ENCODE measurements at regions not wholly inside any gene's neighbourhood (a gene's known extent, or its start where the extent isn't known, plus 50 kb on each side); places are given as distances from the start of the nearest gene placed in this dataset.
"Not testable (repeated sequence)": the region's sequence is repeated elsewhere in the genome, so short reads cannot be mapped to it uniquely, and the experiment has no call there.

GRCh38 chr13:48844676-48845075, 131.0 kb upstream of the FNDC3A start:
- no peak for DNase-seq (ENCODE audit: low read depth)

GRCh38 chr13:48849515-48849914, 126.2 kb upstream of the FNDC3A start:
- no peak for DNase-seq (ENCODE audit: low read depth)

GRCh38 chr13:48851707-48852106, 124.0 kb upstream of the FNDC3A start:
- no peak for DNase-seq (ENCODE audit: low read depth)

- no peak for DNase-seq (ENCODE audit: low read depth)
These were observed 122.6 kb upstream of the FNDC3A start for GRCh38 chr13:48852911-48853727.

GRCh38 chr13:48853728-48854102, 122.0 kb upstream of the FNDC3A start:
- peak; percentile 49 for DNase-seq (ENCODE audit: low read depth)

- no peak for DNase-seq (ENCODE audit: low read depth)
These were observed 118.1 kb upstream of the FNDC3A start for GRCh38 chr13:48857576-48857975.

- peak; percentile 28 for DNase-seq (ENCODE audit: low read depth)
These were observed 117.4 kb upstream of the FNDC3A start for GRCh38 chr13:48858122-48858902.

- DNase-seq (ENCODE audit: low read depth): no peak
These were observed 116.2 kb upstream of the FNDC3A start for GRCh38 chr13:48859272-48860105.

- DNase-seq (ENCODE audit: low read depth): no peak
These were observed 115.3 kb upstream of the FNDC3A start for GRCh38 chr13:48860364-48860763.

GRCh38 chr13:48862572-48862971, 113.1 kb upstream of the FNDC3A start:
- no peak for DNase-seq (ENCODE audit: low read depth)

- DNase-seq (ENCODE audit: low read depth): no peak
These were observed 111.6 kb upstream of the FNDC3A start for GRCh38 chr13:48864100-48864499.

GRCh38 chr13:48866249-48866648, 109.5 kb upstream of the FNDC3A start:
- DNase-seq (ENCODE audit: low read depth): no peak

- DNase-seq (ENCODE audit: low read depth): no peak
These were observed 102.6 kb upstream of the FNDC3A start for GRCh38 chr13:48873081-48873480.

GRCh38 chr13:48873587-48873986, 102.1 kb upstream of the FNDC3A start:
- peak; percentile 8 for DNase-seq (ENCODE audit: low read depth)

- no peak for DNase-seq (ENCODE audit: low read depth)
These were observed 101.5 kb upstream of the FNDC3A start for GRCh38 chr13:48874165-48874564.

GRCh38 chr13:48875047-48875446, 100.7 kb upstream of the FNDC3A start:
- DNase-seq (ENCODE audit: low read depth): no peak

GRCh38 chr13:48876289-48876688, 99.4 kb upstream of the FNDC3A start:
- DNase-seq (ENCODE audit: low read depth): no peak

- peak; percentile 17 for DNase-seq (ENCODE audit: low read depth)
These were observed 96.3 kb upstream of the FNDC3A start for GRCh38 chr13:48879432-48879831.

- no peak for DNase-seq (ENCODE audit: low read depth)
These were observed 95.9 kb upstream of the FNDC3A start for GRCh38 chr13:48879854-48880253.

- not testable (repeated sequence) for DNase-seq (ENCODE audit: low read depth)
These were observed 91.9 kb upstream of the FNDC3A start for GRCh38 chr13:48883786-48884185.

- no peak for DNase-seq (ENCODE audit: low read depth)
These were observed 90.7 kb upstream of the FNDC3A start for GRCh38 chr13:48885027-48885395.

GRCh38 chr13:48888613-48889012, 87.1 kb upstream of the FNDC3A start:
- no peak for DNase-seq (ENCODE audit: low read depth)

GRCh38 chr13:48890391-48890790, 85.3 kb upstream of the FNDC3A start:
- no peak for DNase-seq (ENCODE audit: low read depth)

Data from amniotic epithelial cell (primary cell).